ENCODE measurements at regions not wholly inside any gene's neighbourhood (a gene's known extent, or its start where the extent isn't known, plus 50 kb on each side); places are given as distances from the start of the nearest gene placed in this dataset.

- TF ChIP-seq CTCF (IDR thresholded peaks at IDR 0.05; ENCODE audit: borderline replicate concordance, extremely low read depth, low read length, poor library complexity, severe bottlenecking) (no peak), EZH2 (IDR thresholded peaks at IDR 0.05; ENCODE audit: borderline replicate concordance, low read depth, low read length, severe bottlenecking) (no peak)
Observed at GRCh38 chr2:5841126-5841525, 148.9 kb downstream of the SOX11 start.
